NK-92 treated with Interleukin-12 subunit alpha and Interleukin-12 subunit beta, amount 100 ng/mL, for 24 hours (cell line): ENCODE measurements at regions not wholly inside any gene's neighbourhood (a gene's known extent, or its start where the extent isn't known, plus 50 kb on each side); places are given as distances from the start of the nearest gene placed in this dataset.

ENCODE experiments used
- DNase-seq: peaks from one replicate; lab custom pipeline; 2025; lab: John Stamatoyannopoulos, UW

- DNase-seq = no peak
Observed at GRCh38 chr9:13332571-13332970, 53.1 kb upstream of the MPDZ start.

GRCh38 chr9:13331320-13331719 lies 51.8 kb upstream of the MPDZ start:
- DNase-seq = no peak

GRCh38 chr9:13330396-13331004 lies 51.0 kb upstream of the MPDZ start:
- DNase-seq = no peak
